HUDEP-2 (cell line): ENCODE measurements at regions not wholly inside any gene's neighbourhood (a gene's known extent, or its start where the extent isn't known, plus 50 kb on each side); places are given as distances from the start of the nearest gene placed in this dataset.
"Not testable (repeated sequence)": the region's sequence is repeated elsewhere in the genome, so short reads cannot be mapped to it uniquely, and the experiment has no call there.

ENCODE experiments used
- DNase-seq, 76 experiments: peaks; one replicate each; lab custom pipeline; 2025; ENCODE audit not compliant: unreplicated experiment in 76 of 76; lab: John Stamatoyannopoulos, UW

DNA sequence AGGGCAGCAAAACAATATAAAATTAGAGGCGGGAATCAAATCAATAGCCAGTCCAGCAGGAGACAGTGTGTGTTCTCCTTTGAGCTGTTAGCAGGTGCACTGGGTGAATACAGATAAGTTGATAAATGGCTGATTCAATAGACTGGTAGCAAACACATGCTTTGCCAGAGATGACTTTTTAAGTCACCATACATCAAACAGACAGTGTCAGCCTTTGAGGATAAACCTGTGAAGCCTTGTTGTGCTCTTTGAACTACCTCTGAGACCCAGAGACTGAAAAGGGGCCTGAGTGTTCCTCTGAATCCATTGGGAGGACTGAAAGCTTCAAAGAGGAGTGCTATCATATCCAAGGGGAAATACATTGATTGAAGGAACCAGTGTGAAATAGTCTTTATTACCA lies 301.9 kb downstream of the RASEF start:
- DNase-seq, result no peak

DNA sequence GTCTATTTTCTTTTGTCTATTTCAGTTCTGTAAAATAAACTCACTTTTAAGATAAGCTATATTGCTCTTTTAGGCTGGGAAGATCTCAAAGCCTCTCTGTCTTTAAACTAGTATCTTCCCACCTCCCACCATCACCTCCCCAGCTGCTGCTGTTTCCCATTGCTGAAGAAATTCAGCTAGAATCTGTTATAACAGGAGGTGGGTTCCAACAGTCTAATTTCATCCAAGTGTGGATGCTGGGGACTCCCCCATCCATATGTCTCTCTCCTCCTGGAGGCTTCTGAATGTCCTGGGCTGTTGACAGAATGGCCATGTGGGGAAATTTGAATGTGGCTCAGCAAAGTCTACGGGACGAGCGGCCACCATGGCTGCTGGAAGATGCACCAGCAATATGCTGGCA lies 301.0 kb downstream of the RASEF start:
- DNase-seq, result no peak

DNA sequence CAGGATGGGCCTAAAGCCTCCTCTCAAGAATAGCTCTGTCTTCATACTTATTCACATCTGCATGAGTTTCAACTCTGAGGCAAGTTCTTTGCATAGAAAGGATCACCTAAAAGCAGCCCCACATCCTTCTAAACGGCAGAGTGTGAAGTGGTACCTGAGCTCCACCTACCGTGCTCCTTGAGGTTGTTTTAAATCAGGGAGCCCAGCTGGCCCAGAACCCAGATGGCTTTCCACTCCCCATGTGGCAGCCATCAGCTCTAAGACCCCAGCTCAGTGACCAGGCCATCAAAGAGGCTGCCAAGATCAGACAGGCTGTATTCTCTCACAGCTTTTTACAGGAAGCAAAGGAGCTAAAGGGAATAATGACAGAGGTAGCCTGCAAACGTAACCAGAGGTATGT lies 299.3 kb downstream of the RASEF start:
- no peak for DNase-seq

DNA sequence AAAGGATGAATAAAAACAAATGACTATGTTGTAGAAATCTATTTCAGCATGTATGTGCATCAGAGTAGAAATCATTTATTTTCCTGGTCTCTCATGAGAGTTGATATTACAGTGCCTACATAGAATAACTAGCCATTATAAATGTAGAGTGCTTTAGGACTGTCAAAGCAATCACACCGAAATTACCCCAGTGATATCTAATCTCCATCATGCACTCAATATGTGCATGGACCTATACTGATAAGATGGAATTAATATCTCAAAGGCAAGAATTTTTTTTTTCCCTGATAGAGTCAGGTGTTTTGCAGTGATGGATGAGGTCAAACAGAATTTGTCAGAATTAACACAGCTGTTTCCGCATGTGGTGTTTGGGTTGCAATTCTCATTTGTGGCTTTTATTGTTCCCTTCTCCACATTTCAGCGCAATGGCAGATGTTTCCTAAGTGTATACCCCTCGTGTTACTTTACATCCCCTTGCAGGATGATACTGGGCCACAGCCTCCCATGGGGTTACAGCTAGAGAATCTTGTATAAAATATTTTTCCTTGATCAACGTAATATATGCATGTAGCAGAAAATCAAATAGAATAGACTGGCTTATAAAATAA lies 298.8 kb downstream of the RASEF start:
- no peak for DNase-seq

DNA sequence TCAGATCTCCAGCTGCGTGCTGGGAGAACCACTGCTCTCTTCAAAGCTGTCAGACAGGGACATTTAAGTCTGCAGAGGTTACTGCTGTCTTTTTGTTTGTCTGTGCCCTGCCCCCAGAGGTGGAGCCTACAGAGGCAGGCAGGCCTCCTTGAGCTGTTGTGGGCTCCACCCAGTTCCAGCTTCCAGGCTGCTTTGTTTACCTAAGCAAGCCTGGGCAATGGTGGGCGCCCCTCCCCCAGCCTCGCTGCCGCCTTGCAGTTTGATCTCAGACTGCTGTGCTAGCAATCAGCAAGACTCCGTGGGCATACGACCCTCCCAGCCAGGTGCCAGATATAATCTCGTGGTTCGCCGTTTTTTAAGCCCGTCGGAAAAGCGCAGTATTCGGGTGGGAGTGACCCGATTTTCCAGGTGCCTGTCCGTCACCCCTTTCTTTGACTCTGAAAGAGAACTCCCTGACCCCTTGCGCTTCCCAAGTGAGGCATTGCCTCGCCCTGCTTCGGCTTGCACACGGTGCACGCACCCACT lies 288.2 kb downstream of the RASEF start:
- DNase-seq, result not testable (repeated sequence)

DNA sequence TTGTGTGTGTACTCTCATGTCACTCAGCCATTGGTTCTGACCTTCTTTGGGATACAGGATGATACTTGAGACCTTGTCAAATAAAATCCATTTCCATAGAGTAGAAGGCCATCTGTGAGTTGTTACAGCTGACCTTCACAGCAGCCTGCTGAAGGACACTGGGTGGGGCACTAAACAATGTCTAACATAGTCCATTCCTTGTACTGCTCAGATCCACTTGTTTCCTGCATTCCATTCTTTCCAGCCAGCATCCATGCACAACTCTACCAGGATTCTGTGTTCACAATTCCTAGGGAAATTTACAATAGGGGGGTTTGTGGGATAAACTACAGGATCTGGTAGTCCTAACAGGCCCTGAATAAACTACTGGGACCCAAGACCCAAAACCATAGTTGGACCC lies 286.4 kb downstream of the RASEF start:
- DNase-seq, result no peak

DNA sequence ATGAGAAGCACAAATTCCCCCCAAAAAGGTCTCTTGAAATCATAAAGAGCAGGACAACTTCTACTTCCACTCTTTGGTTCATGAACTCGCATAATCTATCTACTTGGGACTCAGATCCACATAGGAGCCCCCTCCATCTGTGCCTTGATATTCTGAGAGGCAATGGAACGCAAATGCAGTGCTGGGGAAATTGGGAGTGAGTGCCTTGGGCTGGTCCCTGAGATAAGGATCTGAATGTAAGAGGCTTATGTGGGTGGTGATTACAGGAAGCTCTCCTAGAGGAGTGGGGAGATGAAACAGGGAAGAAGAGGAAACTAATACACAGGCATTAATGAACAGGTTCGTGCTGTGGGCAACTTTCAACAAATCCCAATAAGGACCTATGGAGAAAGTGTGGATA lies 285.6 kb downstream of the RASEF start:
- DNase-seq, result no peak

DNA sequence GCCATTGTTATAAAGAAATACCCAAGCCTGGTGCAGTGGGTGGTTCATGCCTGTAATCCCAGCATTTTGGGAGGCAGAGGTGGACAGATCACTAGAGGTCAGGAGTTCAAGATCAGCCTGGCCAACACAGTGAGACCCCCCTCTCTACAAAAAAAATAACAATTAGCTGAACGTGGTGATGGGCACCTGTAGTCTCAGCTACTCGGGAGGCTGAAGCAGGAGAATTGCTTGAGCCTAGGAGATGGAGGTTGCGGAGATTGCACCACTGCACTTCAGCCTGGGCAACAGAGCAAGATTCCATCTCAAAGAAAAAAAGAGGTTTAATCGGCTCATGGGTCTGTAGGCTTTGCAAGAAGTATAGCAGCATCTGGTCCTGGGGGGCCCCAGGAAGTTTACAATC lies 284.0 kb downstream of the RASEF start:
- DNase-seq, result not testable (repeated sequence)

DNA sequence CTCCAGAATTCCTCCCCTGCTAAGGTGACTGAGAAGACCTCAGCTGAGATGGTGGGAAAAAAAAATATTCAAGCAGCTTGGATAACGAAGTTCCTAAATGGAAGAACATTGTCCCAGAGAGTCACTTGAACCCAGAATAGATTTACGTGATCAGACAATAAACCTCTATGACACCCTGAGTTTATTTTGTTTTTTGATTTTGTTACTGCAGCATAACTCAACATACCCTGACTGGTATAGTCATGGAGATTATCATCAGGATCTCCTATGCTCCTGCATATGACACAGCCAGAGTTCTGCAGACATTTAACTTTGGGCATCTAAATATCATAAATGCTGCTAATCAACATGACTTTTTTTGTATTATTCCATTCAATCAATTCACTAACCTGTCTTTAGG lies 282.9 kb downstream of the RASEF start:
- DNase-seq, result no peak

DNA sequence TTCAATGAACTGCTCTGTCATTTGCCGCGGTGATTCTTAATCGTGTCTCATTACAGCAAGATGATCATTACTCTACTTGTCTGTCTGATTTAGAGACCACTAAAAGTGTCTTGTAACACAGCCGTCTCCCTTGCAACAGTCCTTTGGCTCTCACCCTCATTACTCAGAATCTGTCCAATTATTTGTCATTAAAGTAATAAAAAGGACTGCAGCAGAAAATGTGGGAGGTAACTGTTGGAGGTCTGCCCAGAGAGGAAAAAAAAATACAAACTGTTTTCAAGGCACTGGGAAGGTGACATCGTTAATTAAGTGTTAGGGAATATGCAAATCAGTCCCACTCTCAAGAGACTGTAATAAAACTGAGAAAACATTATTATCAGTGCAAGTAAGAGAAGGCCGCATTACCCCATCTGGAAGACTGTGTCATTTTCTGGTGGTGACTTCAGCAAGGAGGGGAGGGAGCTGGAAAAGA lies 281.0 kb downstream of the RASEF start:
- no peak for DNase-seq

DNA sequence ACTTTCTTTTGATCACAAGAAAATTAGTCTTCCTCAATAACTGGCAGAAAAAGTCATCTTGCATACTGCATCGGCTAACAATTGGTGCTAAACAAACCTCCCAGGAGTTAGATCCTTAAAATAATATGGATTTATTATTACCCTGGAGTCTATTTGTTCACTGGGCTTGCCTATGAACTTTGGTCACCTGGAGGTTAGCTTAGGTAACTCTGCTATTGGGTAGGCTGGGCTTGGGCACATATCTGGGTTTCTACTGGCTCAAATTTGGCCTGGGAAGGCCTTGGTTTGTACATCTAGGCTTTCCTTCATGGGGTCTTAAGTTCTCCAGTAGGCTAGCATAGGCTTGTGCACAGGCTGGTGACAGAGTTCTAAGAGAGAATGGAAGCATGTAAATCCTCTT lies 279.9 kb downstream of the RASEF start:
- DNase-seq, result no peak

DNA sequence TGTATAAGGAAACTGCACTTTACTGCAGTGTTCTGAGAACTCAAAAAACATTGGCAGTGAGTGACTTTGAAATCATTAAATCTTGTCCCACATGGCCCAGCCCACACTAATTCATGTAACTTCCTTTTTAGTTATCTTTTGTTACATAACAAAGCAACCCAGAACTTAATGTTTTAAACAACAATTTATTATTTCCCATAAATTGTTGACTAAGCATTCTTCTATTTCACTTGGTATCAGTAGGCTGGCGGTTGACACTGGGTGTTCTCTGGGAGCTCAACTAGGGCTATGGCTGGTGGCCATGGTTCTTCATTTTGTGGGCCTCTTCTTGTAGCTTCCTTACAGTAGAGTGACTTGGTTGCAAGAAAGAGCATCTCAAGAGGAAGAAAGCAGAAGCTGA lies 278.4 kb downstream of the RASEF start:
- DNase-seq, result no peak

DNA sequence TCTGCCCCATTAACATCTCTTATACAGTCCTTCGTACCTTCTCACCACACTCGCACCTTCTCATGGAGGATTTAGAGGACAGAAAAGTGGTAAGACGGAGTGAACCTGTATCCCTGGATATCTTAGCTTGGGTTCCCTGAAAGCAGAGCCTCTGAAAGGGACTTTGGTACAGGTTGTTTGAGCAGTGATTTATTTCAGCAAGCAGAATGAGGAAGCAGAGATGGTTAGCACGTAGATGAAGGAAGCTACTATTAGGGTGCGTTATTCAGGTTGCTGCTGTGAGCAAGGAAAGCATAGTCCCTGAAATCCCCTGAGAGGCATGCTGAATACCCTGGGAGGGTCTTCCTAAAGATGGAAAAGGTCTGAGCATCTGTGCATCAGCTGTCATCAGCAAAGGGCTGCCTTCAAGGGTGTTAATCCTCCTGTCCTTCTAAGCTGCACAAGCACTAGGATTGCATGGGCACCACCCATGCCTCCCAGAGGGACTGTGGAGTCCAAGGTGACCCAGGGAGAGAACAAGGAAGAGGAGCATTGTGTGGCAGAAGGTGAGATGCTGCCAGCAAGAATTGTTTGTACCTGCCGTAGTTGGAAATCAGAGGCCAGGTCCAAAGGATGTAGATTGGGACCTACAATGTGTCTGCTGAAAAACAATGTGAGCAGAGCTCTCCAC lies 273.7 kb downstream of the RASEF start:
- no peak for DNase-seq

DNA sequence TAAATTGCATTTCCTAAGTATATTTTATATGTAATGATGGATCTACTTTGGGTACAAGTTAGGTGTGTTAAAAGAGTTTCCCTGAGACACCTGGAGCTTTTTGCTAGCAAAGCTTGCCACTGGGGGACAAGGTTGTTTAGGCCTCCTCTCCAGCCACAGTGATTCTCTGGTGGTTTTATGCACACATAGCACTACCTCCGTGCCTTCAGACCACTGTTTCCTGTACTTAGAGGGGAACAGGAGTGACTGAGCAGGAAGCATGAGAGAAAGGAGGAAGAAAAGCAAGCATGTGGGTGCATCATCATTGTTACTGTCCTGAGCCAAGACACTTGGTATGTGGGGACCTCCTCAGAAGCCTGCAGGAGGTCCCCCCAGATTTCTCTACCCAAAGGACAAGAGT lies 272.1 kb downstream of the RASEF start:
- DNase-seq, result no peak

DNA sequence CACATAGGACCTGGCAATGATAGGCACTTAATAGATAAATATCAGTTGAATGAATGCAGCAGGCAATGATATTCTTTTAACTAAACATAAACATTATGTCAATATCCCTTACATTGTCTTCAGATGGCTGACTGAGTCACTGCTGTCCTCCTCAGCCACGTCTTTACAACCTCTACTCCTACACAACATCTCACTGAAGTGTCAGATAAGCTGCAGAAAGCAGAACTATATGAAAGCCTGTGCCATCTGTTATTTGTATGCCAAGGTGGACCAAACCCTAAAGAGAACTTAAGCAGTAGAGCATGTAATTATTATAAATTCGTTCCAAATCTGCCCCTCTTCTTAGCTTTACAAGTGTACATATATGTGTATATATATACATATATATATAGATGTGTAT lies 271.2 kb downstream of the RASEF start:
- peak in 1 of 76 experiments; percentile 1 for DNase-seq

DNA sequence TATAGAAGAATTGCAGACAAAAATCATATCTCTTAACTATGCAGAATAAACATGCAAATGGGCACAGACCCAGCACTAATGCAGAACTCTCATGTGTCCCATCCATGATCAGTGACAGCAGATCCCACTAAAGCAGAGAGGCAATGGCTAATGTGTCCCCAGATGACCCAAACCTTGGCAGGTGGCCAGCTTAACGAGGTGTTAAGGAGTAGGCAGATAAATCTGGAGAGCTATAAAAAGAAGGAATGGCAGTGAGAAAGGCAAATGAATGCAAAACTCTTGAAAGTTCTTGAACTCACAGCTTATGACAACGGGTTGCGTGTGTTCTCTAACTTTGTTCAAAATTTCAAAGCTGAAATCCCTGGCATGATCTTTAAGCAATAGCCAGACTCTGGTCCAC lies 265.4 kb downstream of the RASEF start:
- DNase-seq, result no peak

DNA sequence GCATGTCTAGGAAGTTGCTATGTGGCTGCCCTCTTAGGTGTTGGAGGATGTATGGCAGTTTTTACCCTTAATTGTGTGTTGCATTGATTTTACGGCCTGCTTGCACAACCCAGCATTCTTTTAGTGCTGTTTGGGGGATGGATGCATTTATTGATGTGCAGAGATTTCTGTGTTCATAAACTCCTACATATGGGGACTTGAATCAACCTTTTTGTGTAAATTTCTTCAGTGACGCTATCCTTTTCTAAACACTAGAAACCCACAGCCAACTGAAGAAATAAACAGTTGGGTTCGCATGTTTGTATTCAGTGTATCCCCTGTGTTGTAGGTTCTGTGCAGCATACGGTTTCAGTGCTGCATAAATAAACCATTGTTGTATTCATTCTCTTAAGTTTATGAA lies 263.7 kb downstream of the RASEF start:
- no peak for DNase-seq

DNA sequence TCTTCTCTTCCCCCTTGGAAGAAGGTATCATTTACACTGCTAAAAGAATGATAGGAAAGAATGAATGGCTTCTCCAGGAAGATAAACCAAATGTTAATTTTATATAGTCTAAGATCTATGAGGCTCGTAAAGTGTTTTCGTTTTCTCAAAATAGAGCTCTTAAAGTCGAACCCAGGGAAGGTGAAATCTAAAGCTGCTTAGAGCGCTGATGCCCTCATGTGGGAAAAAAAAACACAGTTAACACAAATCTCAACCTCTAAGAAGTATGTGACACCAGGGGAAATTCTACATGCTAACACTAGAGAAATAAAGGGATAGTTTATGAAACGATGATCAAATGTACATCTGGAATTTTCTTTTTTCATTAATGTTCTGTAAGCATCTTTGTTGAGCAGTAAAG lies 257.9 kb downstream of the RASEF start:
- no peak for DNase-seq

DNA sequence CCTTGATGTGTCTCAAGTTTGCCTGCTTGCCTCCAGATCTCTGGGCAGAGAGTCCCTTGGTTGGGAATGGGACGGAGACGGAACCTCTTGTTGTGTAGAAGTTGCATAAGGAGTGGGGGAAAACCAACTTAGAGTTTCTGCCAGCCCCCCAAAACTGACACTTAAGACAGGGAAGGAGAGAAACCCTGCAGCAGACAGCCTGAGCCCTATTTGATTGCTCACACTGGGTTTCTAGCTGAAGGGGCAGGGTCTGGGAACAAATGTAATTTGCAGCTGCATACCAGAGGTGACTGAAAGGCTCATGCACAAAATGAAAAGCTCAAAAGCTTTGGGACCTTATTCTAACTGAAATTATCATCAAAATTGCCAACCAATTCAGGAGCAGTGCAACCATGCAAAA lies 254.5 kb downstream of the RASEF start:
- DNase-seq, result no peak

DNA sequence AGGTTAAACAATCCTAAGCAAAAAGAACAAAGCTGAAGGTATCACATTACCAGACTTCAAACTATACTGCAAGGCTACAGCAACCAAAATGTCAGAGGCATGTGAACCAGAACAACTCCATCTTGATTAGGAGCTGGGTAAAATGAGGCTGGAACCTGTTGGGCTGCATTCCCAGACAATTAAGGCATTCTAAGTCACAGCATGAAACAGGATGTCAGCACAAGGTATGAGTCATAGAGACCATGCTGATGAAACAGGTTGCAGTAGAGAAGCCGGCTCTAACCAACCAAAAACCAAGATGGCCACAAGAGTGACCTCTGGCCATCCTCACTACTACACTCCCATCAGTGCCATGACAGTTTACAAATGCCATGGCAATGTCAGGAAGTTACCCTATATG lies 252.0 kb downstream of the RASEF start:
- DNase-seq, result no peak

DNA sequence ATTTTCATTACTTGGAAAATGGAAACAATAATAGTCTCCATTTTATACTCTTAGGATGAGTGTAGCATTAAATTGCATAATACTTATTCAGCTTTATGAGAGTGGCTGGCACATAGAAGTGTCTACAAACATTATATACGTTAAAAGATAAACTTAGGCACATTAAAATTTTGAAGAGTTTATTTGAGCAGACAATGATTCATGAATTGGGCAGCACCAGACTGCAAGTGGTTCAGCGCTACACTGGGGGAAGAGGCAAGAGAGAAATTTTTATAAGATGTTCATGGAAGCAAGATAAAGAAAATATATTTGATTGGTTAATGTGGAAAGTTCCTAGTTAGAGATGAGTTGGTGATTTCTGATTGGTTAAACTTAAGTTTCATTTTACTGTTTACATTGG lies 243.7 kb downstream of the RASEF start:
- DNase-seq, result no peak

DNA sequence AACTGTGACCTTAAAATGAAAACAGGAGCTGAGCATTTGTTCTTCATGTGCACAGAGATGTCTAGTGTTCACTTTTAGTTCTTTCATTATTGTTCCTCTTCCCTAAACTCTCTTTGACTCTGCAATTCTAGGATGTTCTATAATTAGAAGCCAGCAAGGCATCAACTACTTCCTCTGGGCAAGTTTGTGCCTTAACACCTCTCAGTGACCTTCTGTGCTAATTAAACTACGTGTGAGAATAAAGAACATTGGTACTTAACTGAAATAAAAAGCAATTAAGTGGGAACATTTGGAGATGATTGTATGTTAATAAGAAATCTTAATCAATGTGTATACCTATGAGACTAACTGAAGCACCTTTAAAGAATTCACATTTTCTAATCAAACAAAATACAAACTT lies 242.8 kb downstream of the RASEF start:
- no peak for DNase-seq

DNA sequence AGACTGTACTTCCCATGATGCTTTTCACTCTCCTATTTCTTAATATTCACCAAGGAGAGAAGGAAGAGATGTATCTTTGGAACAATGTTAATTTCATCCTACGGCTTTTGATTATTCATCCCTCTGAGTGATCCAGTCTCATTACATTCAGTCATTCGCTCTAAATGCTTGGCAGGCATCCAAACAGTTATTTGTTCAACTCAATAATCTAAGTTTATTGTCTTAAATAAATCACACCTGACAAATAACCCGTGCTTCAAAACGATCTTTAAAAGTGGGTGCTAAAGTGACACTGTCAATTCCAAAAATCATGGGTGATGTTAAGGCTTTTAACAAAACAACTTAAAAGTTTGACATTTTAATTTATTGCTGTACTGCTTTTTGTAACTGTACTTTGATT lies 233.1 kb downstream of the RASEF start:
- no peak for DNase-seq
